MM.1S (cell line): ENCODE measurements at regions not wholly inside any gene's neighbourhood (a gene's known extent, or its start where the extent isn't known, plus 50 kb on each side); places are given as distances from the start of the nearest gene placed in this dataset.

Experiments used
- DNase-seq: peaks from one replicate; pipeline ENCODE4 v3.0.0-alpha.2; 2015
- H2AFZ ChIP-seq: fragments of 300-600 bp; sonication (generic); 2 replicates; pipeline ENCODE4 v1.6.0; 2016; ENCODE audit warnings: antibody characterized with exemption, low read length
- H3F3A ChIP-seq: fragments of 300-600 bp; sonication (generic); 2 replicates; pipeline ENCODE4 v1.6.1; 2016; ENCODE audit warnings: mild to moderate bottlenecking, antibody characterized with exemption, low read length, moderate library complexity, mixed read lengths; ENCODE audit not compliant: insufficient read depth
- H3K27ac ChIP-seq: fragments of 300-600 bp; sonication (generic); 2 replicates; pipeline ENCODE4 v1.5.1; 2016; ENCODE audit warnings: mild to moderate bottlenecking, low read length
- H3K27me3 ChIP-seq: fragments of 300-600 bp; sonication (generic); replicated peaks from 2 replicates; pipeline ENCODE4 v1.6.0; 2016; ENCODE audit warnings: low read length; ENCODE audit not compliant: insufficient read depth
- H3K36me3 ChIP-seq: fragments of 300-600 bp; sonication (generic); replicated peaks from 2 replicates; pipeline ENCODE4 v1.6.1; 2016; ENCODE audit warnings: mild to moderate bottlenecking, low read length, mixed read lengths; ENCODE audit not compliant: insufficient read depth
- H3K4me1 ChIP-seq: fragments of 300-600 bp; sonication (generic); 2 replicates; pipeline ENCODE4 v1.6.1; 2016; ENCODE audit warnings: low read length, mixed read lengths
- H3K4me2 ChIP-seq: fragments of 300-600 bp; sonication (generic); 2 replicates; pipeline ENCODE4 v1.6.0; 2016; ENCODE audit warnings: low read depth, low read length
- H3K4me3 ChIP-seq: fragments of 300-600 bp; sonication (generic); 2 replicates; pipeline ENCODE4 v1.5.1; 2016; ENCODE audit warnings: low read length, mixed read lengths
- H3K79me2 ChIP-seq: fragments of 300-600 bp; sonication (generic); 2 replicates; pipeline ENCODE4 v1.6.1; 2016; ENCODE audit warnings: mixed run types, low read length, mixed read lengths
- H3K9ac ChIP-seq: fragments of 300-600 bp; sonication (generic); 2 replicates; pipeline ENCODE4 v1.6.1; 2016; ENCODE audit warnings: low read length, mixed read lengths
- H3K9me2 ChIP-seq: fragments of 300-600 bp; sonication (generic); replicated peaks from 2 replicates; pipeline ENCODE4 v1.6.1; 2016; ENCODE audit warnings: mild to moderate bottlenecking, low read length, mixed read lengths; ENCODE audit not compliant: insufficient read depth
- H3K9me3 ChIP-seq: fragments of 300-600 bp; sonication (generic); replicated peaks from 2 replicates; pipeline ENCODE4 v1.6.1; 2016; ENCODE audit warnings: mild to moderate bottlenecking, low read length, mixed read lengths; ENCODE audit not compliant: insufficient read depth
- H4K20me1 ChIP-seq: fragments of 300-600 bp; sonication (generic); 2 replicates; pipeline ENCODE4 v1.6.1; 2016; ENCODE audit warnings: mild to moderate bottlenecking, low read length, moderate library complexity, mixed read lengths; ENCODE audit not compliant: insufficient read depth
- EZH2 ChIP-seq: fragments of 300-600 bp; sonication (generic); optimal IDR thresholded peaks from 2 replicates; pipeline ENCODE3; 2017; ENCODE audit warnings: low read depth, mild to moderate bottlenecking, antibody characterized with exemption, low read length, mixed read lengths
- EZH2phosphoT487 ChIP-seq: fragments of 300-600 bp; sonication (generic); IDR thresholded peaks from 2 replicates; pipeline ENCODE4 v1.6.1; 2018; ENCODE audit warnings: antibody characterized with exemption, low read length
- TF ChIP-seq, protein P1 (sequence below): fragments of 300-600 bp; sonication (generic); IDR thresholded peaks from 2 replicates; pipeline ENCODE4 v1.5.1; 2016; ENCODE audit warnings: antibody characterized with exemption, low read length, mixed read lengths

DNA sequence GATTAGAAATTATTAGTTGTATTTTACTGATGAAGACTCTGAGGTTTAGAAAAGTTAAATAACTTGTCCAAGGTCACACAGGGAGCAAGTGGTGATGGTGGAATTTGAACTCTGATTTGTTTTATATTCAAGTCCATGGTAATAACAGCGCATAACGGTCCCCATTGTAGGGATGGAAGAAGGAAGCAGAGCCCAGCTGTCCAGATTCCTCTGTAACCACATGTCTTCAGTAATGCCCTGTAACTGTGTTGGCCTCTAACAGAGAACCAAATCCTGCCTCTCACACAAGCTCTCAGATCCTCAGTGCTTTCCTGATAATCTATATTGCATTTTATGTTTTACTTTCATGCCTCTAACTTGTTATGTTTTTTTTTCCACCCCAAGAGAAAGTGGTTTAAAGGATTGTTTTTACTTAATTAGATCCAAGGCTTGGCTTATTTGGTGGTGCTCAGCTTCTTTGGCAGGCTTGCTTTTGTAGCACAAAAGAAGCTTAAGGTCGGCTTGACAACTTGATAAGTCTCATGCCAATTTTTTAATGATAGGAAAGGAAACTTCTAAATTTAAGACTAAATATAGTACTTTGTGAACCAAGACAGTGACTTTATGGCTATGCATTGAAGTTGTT is 105.1 kb upstream of the SEL1L start:
- Histone ChIP-seq H3K4me2 (no peak overlapping the region), H3K9me3 (no peaks in the 10 kb centered on the region), H4K20me1 (no peaks in the 10 kb centered on the region), H2AFZ (no peak overlapping the region), H3K36me3 (no peaks in the 10 kb centered on the region), H3K9ac (no peak overlapping the region), H3K27ac (no peak overlapping the region), H3K4me3 (no peak overlapping the region), H3K4me1 (no peaks in the 10 kb centered on the region), H3K79me2 (no peaks in the 10 kb centered on the region), H3F3A (no peaks in the 10 kb centered on the region), H3K27me3 (no peaks in the 10 kb centered on the region), H3K9me2 (no peaks in the 10 kb centered on the region)
- no peak for DNase-seq
- no peak for TF ChIP-seq EZH2phosphoT487
- TF ChIP-seq EZH2 = no peak
- TF ChIP-seq, protein P1, sequence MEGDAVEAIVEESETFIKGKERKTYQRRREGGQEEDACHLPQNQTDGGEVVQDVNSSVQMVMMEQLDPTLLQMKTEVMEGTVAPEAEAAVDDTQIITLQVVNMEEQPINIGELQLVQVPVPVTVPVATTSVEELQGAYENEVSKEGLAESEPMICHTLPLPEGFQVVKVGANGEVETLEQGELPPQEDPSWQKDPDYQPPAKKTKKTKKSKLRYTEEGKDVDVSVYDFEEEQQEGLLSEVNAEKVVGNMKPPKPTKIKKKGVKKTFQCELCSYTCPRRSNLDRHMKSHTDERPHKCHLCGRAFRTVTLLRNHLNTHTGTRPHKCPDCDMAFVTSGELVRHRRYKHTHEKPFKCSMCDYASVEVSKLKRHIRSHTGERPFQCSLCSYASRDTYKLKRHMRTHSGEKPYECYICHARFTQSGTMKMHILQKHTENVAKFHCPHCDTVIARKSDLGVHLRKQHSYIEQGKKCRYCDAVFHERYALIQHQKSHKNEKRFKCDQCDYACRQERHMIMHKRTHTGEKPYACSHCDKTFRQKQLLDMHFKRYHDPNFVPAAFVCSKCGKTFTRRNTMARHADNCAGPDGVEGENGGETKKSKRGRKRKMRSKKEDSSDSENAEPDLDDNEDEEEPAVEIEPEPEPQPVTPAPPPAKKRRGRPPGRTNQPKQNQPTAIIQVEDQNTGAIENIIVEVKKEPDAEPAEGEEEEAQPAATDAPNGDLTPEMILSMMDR = no peak

DNA sequence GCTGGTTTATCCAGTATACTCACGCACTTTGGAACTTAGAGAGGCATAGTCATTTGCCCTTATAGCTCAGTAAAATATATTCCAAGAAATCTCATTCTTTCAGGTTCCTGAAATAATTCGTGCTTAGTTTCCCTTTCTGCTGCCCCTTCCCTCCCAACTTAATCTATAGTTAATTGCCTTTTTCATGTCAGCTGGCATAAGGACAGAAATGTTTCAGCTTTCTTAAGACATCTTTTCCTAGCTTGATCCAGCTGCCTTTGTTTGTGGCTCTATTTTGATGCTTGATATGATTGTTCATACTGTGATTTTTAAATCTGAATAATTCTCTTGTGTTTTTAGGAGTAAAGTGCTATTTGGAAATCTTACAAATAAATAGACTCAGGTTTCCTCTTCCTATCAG is 120.0 kb upstream of the SEL1L start:
- H3K4me2 ChIP-seq = no peak overlapping the region
- H3K4me3 ChIP-seq = no peak overlapping the region

DNA sequence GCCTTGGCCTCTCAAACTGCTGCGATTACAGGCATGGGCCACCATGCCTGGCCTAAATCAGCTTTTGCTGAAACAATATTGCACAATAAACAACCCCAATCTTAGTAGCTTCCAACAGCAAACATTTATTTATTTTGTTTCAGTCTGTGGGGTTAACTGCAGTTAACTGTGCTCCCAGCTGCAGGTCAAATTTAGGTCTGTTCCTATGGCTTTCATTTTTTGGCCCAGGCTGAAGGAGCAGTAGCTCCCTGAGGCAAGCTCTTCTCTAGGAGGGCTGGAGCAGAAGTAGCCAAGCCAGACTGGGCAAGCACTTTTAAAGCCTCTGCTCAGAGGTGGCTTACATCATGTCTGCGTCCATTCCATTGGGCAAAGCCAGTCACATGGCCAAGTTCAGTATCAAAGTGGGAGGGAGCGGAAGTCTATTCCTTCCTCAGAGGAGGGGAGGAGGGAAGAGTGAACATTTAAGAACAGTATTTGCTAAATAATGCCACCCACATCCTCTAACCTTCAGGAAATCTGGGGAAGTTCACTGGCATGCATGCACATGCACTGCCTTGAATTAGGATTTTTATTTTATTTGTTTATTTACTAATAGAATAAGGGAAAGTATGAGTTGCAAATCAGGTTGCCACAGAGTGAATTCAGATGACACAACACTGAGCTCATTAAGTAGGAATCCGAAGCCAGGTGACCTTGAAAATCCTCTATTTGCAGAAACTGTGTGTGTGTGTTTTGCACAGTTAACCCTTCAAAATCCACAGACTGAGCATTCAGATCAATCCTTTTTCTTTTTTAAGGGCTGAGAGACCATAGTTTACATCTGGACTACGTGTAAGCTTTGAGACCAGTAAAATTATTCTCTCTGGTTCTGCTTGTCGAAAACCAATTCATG is 122.0 kb upstream of the SEL1L start:
- no peaks in the 10 kb centered on the region for H3K79me2 ChIP-seq
- H4K20me1 ChIP-seq = no peaks in the 10 kb centered on the region
- H2AFZ ChIP-seq = no peak overlapping the region
- no peaks in the 10 kb centered on the region for H3K27me3 ChIP-seq
- TF ChIP-seq EZH2phosphoT487 = no peak
- no peak for TF ChIP-seq EZH2
- TF ChIP-seq, protein P1 = no peak
- DNase-seq = no peak
- H3K9ac ChIP-seq = no peak overlapping the region
- H3K4me1 ChIP-seq = no peaks in the 10 kb centered on the region
- no peak overlapping the region for H3K4me3 ChIP-seq
- no peaks in the 10 kb centered on the region for H3K9me2 ChIP-seq
- no peaks in the 10 kb centered on the region for H3F3A ChIP-seq
- H3K36me3 ChIP-seq = no peaks in the 10 kb centered on the region
- H3K4me2 ChIP-seq = no peak overlapping the region
- H3K27ac ChIP-seq = no peak overlapping the region
- H3K9me3 ChIP-seq = no peaks in the 10 kb centered on the region

More for the DNA sequence above, 120.0 kb upstream of the SEL1L start:
- H3K79me2 ChIP-seq = no peaks in the 10 kb centered on the region
- no peaks in the 10 kb centered on the region for H3K27me3 ChIP-seq
- no peak overlapping the region for H2AFZ ChIP-seq
- H3K36me3 ChIP-seq = no peaks in the 10 kb centered on the region
- no peaks in the 10 kb centered on the region for H3K9me3 ChIP-seq
- H3K27ac ChIP-seq = no peak overlapping the region
- H3K4me1 ChIP-seq = no peaks in the 10 kb centered on the region
- no peaks in the 10 kb centered on the region for H3K9me2 ChIP-seq
- TF ChIP-seq, protein P1 = no peak
- no peak for TF ChIP-seq EZH2
- H3K9ac ChIP-seq = no peak overlapping the region
- DNase-seq = no peak
- H3F3A ChIP-seq = no peaks in the 10 kb centered on the region
- no peaks in the 10 kb centered on the region for H4K20me1 ChIP-seq
